ENCODE measurements at regions not wholly inside any gene's neighbourhood (a gene's known extent, or its start where the extent isn't known, plus 50 kb on each side); places are given as distances from the start of the nearest gene placed in this dataset.

GRCh38 chr13:21823416-21823815, 152.5 kb downstream of the FGF9 start:
- FAIRE-seq = no peak

- no peak for FAIRE-seq
These were observed 153.1 kb downstream of the FGF9 start for GRCh38 chr13:21823949-21824348.

DNA sequence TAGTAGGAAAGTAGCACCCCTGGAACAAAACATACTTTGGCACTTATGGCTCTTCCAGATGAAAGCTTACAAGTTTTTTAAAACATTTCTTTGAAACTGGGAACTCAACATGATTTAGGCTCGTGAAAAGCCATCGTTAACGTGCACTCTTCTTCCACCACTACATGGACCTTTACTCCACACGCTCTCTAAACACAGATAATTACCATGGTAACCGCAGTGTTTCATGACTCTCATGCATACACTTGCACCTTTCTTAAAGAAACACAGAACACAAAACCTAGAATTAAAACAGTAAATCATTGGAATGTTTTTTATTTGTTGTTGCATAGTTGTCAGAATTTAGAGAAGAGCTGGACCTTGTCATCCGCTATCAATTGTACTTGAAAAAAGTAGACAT, 154.3 kb downstream of the FGF9 start:
- FAIRE-seq = no peak

DNA sequence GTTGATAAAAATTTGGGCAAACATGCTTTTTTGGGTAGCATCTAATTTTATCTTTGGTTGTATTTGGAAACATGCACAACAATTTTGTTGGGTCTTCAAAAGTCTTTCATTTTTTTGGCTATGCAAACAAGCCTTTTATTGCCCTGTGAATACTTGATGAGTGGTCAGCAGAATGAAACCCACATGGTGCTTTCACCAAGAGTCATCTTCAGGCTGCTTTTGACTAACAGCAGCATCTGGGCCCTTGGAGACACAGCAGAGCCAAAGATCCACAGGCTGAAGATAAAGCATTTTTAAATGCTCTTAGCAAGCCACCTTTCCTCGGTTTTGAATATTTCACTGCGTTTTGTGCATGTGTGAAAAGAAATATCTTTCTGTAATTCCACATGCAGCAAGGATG, 154.9 kb downstream of the FGF9 start:
- no peak for FAIRE-seq

- FAIRE-seq = no peak
These were observed 155.5 kb downstream of the FGF9 start for GRCh38 chr13:21826214-21827015.

DNA sequence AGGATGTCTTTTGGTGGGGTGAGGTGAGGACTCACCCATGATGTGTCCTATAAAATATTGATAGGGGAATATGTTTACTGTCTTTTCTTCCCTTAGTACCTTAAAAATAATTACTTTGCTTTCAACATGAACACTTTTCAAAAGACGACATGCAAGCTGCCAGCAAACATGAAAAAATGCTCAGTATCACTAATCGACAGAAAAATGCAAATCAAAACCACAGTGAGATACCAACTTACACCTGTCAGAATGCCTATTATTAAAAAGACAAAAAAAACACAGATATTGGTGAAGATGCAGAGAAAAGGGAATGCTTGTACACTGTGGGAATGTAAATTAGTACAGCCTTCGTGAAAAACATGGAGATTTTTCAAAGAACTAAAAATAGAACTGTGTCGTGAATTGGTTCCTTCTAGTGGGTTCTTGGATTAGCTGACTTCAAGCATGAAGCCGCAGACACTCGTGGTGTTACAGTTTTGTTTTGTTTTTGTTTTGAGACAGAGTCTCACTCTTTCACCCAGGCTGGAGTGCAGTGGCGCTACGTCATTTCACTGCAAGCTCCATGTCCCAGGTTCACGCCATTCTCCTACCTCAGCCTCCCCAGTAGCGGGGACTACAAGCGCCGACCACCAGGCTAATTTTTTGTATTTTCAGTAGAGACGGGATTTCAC, 160.9 kb downstream of the FGF9 start:
- FAIRE-seq = no peak

GRCh38 chr13:21833921-21834320, 163.0 kb downstream of the FGF9 start:
- FAIRE-seq = no peak

DNA sequence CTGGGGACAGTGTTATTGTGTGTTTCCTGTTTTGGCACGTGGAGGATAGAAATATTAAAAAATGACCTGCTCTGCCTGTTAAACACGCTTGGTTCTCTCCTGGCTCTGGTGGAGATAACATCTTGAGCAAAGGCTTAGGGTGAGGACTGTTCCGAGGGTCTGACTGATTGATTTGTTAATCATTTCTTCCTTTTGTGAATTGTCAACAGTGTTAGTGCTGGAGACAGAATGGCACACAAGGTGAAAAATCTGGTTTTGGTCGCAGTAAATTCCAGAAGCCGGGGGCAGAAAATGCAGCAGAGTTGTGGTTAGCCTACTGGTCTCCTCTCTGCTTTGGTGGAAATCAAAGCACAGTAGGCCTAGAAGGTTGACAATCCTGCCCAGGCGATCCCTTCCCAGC, 163.6 kb downstream of the FGF9 start:
- no peak for FAIRE-seq

GRCh38 chr13:21837288-21837687, 166.4 kb downstream of the FGF9 start:
- FAIRE-seq = no peak

DNA sequence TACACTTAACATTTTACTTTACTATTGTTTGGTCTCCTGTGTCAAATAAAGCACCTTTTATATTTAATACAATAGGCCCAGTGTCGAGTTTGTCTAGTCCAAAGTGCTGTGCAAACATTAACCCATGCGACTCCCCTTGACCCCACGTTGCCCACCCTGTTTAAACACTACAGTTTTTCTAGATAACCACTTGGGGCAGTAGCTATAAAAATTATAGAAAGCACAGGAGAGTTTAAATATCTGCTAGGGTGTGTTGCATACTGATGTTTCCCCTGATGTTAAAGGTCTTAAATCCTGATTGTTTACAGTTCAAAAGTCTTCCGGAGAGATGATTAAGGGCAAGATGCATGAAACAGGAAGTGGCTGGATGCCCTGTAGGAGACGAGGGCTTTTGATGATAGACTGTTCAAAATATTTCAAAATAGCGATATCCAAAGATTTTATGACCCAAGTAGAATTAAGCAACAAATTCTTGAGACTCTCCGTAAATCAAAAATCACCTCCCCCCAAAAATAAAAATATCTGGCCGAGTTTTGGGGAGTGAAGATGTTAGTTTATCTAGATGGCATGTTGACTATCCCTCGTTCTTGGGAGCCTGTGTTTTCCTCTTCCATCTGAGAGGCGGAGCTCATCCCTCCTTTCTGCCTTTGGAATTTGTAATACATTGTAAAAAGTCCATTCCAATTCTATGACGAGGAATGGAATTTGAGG, 167.1 kb downstream of the FGF9 start:
- no peak for FAIRE-seq

- FAIRE-seq = no peak
These were observed 175.7 kb downstream of the FGF9 start for GRCh38 chr13:21846605-21847004.

GRCh38 chr13:21849323-21849722, 178.4 kb downstream of the FGF9 start:
- FAIRE-seq = no peak

DNA sequence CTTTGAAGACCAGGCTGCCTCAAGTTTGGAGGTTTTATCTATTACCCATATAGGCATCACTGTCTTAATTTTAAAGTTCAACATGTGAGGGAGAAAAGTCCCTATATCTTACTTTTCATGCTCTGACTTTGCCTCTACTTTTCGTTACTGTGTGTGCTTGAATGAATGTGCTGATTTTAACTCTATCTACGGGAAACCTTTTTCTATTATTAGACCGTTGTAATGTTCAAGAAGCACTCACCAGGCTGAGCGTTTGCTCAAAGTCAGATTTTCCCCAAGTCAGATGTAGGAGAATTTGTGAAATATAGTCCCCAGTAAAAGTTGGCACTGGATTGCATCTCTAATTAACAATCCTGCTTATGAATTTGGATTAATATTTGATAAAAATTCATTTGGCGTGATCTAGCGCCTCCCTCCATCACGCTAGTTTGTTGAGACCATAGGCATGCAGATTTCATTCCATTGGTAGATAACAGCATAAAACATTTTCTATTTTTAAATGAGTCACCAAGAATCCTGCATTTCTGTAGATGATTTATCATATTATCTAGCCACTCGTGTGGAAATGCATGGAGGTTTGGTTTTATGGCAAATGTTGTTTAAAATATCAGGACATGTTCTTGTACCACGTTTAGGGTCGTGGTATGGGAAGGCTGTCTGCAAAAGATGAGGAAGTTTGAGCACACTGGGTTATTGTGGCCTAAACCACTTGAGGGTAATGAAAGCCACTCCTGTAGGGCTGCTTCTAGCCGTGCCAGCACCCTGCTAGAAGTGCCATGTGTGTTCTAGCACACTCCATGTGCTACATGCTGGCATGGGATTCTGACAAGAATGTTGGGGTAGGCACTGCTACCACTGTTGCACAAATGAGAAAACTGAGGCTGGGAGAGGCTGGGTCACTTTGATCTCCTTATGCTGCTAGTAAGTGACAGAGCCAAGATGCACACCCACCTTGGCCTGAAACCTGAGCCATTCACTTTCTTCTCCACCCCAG, 179.4 kb downstream of the FGF9 start:
- no peak for FAIRE-seq

- no peak for FAIRE-seq
These were observed 181.2 kb downstream of the FGF9 start for GRCh38 chr13:21852043-21852442.

DNA sequence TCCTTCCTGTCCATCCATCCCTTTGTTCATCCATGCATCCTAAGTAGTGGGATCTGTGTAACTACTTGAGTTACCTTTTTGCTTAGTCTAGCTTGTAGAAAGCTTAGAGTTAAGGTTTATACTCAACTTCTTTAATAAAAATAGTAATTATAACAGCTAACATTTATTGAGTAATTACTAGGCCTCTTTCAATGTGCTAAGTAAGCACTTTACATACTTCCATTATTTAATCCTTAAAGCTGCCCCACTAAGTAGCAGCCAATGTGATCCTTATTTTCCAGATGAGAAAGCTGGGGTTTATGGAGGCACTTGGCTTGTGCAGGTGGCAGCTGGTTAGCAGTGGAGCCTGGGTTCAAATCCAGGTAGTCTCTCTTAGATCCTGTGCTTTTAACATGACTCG, 182.9 kb downstream of the FGF9 start:
- FAIRE-seq = no peak

- FAIRE-seq = peak; percentile 76
These were observed 197.9 kb downstream of the FGF9 start for GRCh38 chr13:21868823-21869222.

GRCh38 chr13:21871382-21871781, 200.5 kb downstream of the FGF9 start:
- FAIRE-seq = no peak

GRCh38 chr13:21871919-21872318, 201.0 kb downstream of the FGF9 start:
- FAIRE-seq = no peak

GRCh38 chr13:21872795-21873194, 201.9 kb downstream of the FGF9 start:
- no peak for FAIRE-seq

DNA sequence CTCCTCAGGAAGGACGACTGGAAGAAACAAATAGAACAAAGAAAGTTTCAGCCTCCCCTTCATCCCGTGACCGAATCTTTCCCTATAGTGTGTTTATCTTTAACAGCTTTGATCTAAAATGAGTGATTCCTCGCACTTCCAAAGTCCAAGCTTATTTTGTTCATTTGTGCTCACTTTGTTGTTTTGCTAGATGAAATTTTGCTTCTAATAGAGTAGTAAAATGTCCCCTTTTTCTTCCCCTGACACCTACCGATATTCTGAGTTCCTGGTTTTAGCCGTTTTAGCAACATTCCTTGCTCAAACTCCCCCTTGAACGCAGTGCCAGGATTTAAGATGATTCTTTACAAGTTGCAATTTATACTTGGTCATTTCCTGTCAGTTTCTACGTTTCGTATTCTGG, 204.2 kb downstream of the FGF9 start:
- no peak for FAIRE-seq

GRCh38 chr13:21879263-21879914, 208.5 kb downstream of the FGF9 start:
- FAIRE-seq = no peak

- no peak for FAIRE-seq
These were observed 211.9 kb downstream of the FGF9 start for GRCh38 chr13:21882766-21883165.

All from TTC549 (cell line).